ENCODE measurements at regions not wholly inside any gene's neighbourhood (a gene's known extent, or its start where the extent isn't known, plus 50 kb on each side); places are given as distances from the start of the nearest gene placed in this dataset.

DNA sequence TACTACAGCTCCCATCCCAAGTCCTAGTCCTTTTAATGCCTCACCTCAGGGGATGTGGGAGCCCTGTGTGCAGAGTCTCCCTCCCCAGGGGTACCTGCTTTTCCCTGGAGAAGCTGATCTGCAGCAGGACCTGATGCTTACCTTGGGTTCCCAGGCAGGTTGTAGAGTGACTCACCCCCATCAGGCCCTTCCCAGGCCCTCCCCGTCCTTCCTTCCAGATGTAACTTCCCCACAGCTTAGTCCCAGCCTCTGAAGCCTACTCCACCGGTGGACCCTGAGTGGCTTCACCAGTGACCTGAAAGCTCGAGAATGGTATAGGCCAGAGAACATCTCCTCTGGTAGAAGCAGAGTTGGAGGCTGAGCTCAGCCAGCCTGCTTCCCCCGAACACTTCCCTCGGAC lies 254.2 kb upstream of the STT3B start:
- TF ChIP-seq, protein P1, sequence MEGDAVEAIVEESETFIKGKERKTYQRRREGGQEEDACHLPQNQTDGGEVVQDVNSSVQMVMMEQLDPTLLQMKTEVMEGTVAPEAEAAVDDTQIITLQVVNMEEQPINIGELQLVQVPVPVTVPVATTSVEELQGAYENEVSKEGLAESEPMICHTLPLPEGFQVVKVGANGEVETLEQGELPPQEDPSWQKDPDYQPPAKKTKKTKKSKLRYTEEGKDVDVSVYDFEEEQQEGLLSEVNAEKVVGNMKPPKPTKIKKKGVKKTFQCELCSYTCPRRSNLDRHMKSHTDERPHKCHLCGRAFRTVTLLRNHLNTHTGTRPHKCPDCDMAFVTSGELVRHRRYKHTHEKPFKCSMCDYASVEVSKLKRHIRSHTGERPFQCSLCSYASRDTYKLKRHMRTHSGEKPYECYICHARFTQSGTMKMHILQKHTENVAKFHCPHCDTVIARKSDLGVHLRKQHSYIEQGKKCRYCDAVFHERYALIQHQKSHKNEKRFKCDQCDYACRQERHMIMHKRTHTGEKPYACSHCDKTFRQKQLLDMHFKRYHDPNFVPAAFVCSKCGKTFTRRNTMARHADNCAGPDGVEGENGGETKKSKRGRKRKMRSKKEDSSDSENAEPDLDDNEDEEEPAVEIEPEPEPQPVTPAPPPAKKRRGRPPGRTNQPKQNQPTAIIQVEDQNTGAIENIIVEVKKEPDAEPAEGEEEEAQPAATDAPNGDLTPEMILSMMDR (IDR thresholded peaks at IDR 0.05), result no peak
- TF ChIP-seq POLR2A (IDR thresholded peaks at IDR 0.05), result no peak
